IPS-NIHi11 (cell line): ENCODE measurements at regions not wholly inside any gene's neighbourhood (a gene's known extent, or its start where the extent isn't known, plus 50 kb on each side); places are given as distances from the start of the nearest gene placed in this dataset.
A peak's percentile ranks its signal among the peaks of the same experiment; 100 is the strongest.
"Not testable (repeated sequence)": the region's sequence is repeated elsewhere in the genome, so short reads cannot be mapped to it uniquely, and the experiment has no call there.

ENCODE experiments used
- DNase-seq: peaks from one replicate; pipeline ENCODE4 v3.0.0; 2012; ENCODE audit warnings: mixed read lengths, low spot score

DNA sequence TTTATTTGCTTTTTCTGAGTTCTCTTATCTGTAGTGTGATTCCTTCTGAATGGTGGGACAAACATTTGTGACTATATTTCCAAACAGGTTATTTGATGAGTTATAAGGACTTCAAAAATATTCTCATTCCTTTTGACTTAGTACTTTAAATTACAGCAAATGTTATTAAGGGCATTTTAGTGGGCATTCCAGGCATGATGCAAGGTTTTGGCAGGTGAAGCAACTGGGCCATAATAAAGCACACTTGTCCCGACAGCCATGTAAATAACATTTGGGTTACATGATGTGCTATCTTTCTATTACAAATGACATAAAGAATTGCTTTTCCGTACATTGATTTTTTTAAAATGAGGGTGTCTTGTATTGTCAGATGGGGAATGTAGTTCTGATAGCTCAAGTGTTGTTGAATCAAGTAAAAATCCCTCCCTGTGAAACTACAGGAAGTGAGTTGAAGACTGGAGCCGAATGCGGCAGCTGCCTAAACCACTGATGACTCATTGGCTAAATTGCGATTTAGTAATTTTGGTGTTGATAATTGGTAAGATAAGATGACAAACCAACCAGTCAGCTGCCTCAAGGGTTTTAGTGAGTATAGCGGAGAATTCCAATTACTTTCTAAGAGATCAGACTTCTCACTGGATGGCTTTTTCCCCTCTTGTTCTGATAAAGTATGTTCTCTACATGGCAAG is 231.3 kb upstream of the NPY start:
- DNase-seq, result no peak

DNA sequence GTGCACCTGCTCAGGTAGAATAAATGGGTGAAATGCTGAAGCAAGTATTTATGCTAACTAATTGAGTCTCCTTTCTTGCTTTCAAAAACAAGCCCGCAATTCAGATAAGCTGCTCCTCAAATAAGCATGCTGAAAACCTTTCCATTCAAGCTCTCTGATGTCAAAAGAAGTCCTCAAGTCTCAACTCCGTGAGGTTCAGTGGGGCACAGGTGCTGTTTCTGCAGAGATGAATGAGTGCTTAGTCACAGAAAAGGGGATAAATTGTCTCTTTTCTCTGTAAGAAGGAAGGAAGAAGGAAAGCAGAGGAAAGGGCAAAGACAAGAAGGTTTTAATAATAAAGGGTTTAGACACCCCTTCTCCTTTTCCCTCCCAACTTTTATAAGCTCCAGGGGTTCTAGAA is 229.8 kb upstream of the NPY start:
- DNase-seq, result no peak

- no peak for DNase-seq
These were observed 226.7 kb upstream of the NPY start for GRCh38 chr7:24057243-24057642.

- DNase-seq, result no peak
These were observed 225.0 kb upstream of the NPY start for GRCh38 chr7:24058953-24059352.

DNA sequence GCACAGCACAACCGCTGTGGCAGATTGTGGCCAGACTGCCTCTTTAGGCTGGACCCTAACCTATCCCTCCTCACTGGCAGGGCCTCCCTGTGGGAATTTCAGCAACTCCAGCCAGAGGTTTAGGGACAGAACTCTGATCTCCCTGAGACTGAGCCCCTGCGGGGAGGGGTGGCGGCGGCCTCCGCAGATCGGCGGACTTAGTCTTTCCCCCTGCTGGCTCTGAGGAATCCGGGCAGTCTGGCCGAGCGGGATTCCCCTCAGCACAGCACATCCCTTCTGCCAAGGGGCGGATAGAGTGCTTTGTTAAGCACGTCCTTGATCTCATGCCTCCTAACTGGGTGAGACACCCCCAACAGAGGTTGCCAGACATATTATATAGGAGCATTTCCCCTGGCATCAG is 224.2 kb upstream of the NPY start:
- DNase-seq, result peak; percentile 51

GRCh38 chr7:24063721-24064120 is 220.3 kb upstream of the NPY start:
- no peak for DNase-seq

- DNase-seq, result no peak
These were observed 214.2 kb upstream of the NPY start for GRCh38 chr7:24069751-24070150.

- no peak for DNase-seq
These were observed 210.2 kb upstream of the NPY start for GRCh38 chr7:24073651-24074420.

DNA sequence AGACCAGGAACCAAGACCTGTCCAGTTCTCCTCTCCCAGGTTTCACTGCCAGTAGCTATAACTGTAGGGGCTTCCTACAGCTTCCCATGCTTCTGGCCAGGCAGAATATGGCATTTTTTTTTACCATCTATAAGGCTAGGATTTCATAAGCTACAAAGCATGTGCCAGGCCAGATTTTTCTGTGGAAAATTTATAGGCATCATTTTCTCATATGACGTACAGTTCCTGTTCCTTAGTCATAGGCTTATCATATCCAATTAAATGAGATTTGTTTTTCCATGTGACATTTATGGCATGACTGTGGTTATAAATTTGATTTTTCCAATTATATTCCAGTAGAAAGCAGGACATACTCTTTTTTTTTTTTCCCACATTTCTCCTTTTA is 208.6 kb upstream of the NPY start:
- DNase-seq, result no peak

DNA sequence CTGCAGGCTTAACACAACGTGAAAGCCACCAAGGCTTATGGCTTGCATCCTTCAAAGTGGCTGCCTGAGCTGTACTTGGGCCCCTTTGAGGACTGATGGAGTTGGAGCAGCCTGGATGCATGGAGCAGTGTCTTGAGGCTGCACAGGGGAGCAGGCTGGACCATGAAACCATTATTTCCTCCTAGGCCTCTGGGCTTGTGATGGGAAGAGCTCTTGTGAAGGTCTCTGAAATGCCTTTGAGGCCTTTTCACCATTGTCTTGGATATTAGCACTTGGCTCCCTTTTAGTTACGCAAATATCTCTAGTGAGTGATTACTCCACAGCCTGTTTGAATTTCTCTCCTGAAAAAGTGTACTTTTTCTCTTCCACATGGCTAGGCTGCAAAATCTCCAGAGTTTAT is 201.2 kb upstream of the NPY start:
- DNase-seq, result no peak

GRCh38 chr7:24102988-24103387 is 181.0 kb upstream of the NPY start:
- no peak for DNase-seq

DNA sequence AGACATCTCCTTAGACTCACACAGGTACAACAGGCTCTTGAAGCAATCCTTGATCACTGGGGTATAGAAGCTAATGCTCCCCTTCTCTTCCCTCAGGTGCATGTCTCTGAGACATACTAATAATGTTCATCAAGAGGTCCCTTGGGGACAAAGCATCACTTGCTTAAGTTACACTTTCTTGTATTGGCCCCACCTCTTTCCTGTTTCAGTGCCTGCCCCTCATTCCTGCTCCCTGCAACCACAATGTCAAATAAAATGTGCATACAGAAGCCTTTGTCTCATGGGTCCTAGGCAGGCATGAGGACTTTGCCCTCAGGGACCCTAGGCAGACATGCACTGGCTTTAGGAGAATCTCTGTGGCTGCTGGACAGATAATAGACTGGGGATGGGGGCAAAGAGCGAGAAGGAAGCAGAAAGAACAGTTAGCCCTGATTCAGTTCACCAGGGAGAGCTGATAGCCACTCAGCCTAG is 175.0 kb upstream of the NPY start:
- DNase-seq, result no peak

DNA sequence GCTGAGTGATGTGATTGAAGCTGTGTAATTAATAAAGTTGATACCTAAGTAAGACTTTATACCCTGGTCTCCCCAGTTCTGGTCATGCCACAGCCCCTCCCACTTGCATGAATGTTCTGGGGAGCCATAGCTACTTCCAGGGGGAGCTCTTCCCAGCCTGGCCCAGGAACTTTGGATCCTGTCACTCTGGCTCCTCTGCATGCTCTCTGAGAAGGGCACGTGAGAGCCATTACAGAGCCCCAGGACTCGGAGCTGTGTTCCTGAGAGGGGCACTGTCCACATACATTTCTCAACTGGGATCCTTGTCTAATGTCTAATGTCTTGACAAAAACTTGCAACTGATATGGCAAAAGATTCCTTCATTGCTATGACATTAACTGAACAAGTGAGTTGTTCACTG is 173.9 kb upstream of the NPY start:
- no peak for DNase-seq

DNA sequence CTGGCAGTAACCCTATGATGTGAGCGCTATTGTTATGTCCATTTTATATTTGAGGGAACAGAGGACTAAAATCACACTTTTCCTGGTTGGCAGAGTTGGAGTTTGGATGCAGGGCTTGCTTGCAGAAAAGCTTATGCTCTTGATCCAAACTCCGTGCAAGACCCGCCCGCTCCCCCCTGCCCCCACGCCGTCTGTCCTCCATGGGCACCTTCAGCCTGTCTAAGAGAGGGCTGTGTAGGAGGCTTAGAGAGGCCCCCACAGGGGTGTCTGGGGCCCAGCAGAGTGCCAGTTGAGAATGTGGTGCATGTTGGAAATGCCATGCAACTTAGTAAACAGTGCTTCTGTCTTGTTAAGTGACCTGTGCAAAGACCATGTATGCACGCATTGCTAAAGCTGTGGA is 170.5 kb upstream of the NPY start:
- DNase-seq, result no peak

- DNase-seq, result no peak
These were observed 168.3 kb upstream of the NPY start for GRCh38 chr7:24115661-24116060.

DNA sequence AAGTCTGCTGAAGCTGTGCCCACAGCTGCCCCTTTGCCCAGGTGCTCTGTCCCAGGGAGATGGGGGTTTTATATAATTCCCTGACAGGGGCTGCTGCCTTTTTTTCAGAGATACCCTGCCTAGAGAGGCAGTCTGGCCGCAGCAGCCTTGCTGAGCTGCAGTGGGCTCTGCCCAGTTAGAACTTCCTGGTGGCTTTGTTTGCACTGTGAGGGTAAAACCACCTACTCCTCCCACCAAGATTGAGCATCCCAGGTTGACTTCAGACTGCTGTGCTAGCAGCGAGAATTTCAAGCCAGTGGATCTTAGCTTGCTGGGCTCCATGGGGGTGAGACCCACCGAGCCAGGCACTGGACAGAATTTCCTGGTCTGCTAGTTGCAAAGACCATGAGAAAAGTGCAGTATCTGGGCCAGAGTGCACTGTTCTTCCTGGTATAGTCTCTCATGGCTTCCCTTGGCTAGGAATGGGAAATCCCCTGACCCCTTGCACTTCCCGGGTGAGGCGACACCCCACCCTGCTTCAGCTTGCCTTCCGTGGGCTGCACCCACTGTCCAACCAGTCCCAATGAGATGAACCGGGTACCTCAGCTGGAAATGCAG is 166.0 kb upstream of the NPY start:
- not testable (repeated sequence) for DNase-seq

DNA sequence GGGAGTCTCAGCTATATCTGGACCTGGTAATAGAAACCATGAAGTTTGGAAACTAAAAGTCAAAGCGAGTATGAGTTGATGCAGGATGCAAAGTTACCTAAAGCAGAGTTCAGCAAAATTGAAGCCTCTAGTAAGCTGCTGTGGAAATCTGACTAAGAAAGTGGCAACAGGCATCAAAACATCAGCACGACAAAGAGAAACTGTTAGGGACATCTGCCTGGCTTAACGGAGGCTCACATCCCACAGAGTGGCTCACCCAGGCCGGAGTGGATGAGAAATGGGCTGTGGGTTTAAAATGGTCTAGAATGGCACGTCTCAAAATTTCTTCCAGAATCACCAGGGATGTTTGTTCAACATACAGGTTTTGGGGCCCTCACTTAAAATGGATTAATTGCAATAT is 164.1 kb upstream of the NPY start:
- no peak for DNase-seq

- DNase-seq, result no peak
These were observed 160.9 kb upstream of the NPY start for GRCh38 chr7:24123076-24123475.

- no peak for DNase-seq
These were observed 158.2 kb upstream of the NPY start for GRCh38 chr7:24125765-24126164.

- no peak for DNase-seq
These were observed 156.1 kb upstream of the NPY start for GRCh38 chr7:24127930-24128329.

GRCh38 chr7:24129597-24129996 is 154.4 kb upstream of the NPY start:
- DNase-seq, result no peak

DNA sequence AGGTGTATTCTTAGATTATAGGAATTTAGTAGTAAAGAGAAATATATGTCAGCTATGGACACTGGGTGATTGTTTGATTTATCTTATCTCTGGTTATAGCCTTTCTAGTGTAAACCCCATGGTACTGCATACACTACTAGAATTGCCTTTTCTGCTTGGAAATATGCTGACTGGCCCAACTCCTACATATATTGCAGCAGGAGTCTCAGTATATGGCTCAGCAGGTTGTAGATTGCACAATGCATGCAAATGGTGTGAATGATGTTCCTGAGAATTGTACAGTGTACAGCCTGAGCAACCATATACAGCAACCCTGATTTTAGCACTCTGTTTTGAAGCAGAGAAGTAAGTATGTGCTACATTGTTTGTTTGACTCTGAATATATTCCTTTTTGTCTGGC is 153.4 kb upstream of the NPY start:
- DNase-seq, result no peak

GRCh38 chr7:24133691-24134090 is 150.3 kb upstream of the NPY start:
- DNase-seq, result no peak
